ENCODE measurements at regions not wholly inside any gene's neighbourhood (a gene's known extent, or its start where the extent isn't known, plus 50 kb on each side); places are given as distances from the start of the nearest gene placed in this dataset.

DNA sequence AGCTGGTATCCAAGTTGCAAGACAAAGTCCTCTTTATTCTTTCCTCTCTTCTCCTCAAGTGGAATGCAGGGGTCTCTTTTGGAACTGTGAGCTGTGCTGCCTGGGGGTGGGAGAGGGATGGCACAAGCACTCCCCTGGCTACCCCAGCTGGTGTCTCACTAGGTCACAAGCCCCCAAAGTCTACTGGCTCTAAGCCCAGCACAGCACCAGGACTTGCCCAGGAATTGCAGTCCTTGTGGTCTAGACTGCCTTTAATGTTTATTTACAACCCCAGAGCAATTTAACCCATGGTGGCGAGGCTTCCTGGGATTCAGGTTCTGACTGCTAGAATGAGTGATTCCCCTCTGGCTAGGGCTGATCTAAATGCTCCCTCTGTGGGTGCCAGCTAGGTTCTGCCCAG is 199.0 kb upstream of the STK17B start:
- TF ChIP-seq, protein P1, sequence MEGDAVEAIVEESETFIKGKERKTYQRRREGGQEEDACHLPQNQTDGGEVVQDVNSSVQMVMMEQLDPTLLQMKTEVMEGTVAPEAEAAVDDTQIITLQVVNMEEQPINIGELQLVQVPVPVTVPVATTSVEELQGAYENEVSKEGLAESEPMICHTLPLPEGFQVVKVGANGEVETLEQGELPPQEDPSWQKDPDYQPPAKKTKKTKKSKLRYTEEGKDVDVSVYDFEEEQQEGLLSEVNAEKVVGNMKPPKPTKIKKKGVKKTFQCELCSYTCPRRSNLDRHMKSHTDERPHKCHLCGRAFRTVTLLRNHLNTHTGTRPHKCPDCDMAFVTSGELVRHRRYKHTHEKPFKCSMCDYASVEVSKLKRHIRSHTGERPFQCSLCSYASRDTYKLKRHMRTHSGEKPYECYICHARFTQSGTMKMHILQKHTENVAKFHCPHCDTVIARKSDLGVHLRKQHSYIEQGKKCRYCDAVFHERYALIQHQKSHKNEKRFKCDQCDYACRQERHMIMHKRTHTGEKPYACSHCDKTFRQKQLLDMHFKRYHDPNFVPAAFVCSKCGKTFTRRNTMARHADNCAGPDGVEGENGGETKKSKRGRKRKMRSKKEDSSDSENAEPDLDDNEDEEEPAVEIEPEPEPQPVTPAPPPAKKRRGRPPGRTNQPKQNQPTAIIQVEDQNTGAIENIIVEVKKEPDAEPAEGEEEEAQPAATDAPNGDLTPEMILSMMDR (IDR thresholded peaks at IDR 0.05), result no peak
- TF ChIP-seq POLR2A (IDR thresholded peaks at IDR 0.05), result no peak
